Stimulated activated CD4-positive, alpha-beta T cell treated with anti-CD3 and anti-CD28 coated beads, Interleukin-15, amount 100 ng/mL, for 24 hours (primary cell): ENCODE measurements at regions not wholly inside any gene's neighbourhood (a gene's known extent, or its start where the extent isn't known, plus 50 kb on each side); places are given as distances from the start of the nearest gene placed in this dataset.

ENCODE experiments used
- DNase-seq: peaks from one replicate; pipeline ENCODE4 v3.0.0-alpha.2; 2020

DNA sequence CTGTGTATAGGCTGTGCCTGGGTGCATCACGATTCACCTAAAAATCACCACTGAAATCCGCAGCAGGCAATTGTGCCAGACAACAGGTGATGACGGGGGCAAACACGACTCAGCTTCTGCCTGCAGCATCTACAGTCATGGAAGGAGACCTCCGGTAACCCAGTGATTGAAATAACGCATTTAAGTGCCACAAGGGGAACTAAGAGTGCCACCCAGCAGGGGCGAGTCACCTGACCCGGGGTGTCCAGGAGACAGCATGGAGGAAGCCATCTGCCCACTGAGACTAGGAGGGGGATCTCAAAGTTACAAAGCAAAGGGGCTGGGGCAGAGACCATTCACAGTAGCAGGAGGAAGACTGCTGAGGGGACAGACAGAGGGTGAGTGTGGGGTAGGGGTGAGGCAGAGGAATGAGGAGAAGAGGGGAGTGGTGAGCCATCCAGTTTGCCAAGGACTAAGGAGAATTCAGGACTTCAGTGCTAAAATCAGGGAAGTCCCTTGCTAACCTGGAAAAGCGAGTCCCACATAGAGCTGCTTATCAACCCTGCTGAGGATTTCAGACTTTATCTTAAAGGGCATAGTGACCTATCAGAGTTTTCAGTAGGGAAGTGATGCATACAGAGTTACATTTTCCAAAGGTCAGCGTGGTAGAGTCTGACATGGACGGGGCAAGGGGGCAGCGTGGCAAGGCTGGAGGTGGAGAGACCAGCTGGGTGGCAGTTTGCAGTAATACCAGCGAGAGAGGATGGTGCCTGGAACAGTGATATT is 256.7 kb upstream of the HES1 start:
- DNase-seq = no peak

DNA sequence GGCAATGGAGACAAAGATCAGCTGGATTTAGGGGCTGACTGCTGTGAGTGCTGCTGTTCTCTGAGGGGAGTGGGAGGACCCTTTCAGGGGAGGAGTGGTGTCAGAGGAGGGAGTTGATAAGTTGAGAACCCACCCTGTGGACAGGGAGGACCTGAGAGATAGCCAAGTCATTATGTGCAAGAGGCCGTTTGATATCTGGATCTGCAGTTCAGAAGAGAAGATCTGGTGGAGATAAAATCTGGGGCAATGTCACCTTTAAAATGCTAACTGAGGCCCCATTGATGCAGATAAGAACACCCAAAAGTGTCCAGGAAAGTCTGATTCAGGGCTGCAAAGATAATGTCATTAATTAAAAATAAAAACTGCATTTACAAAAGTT is 256.1 kb upstream of the HES1 start:
- DNase-seq = no peak

DNA sequence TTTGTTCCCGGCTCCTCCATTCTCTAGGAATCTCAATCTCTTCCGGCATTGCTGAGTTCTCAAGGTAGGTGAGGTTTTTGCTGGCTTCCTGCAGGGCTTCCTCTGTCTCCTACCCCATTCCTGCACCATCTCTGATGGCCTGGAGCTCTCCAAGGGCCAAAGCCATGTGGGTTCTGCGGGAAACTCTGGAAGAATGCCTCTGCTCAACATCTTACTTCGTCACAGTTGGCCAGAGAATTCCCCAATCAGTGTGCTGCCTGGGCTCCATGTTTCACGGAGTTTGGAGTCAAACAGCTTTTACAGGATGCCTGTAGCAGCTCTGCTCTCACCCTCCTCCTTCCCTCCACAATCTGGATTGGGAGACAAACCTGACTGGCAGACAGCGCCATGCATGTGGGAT is 253.9 kb upstream of the HES1 start:
- no peak for DNase-seq

DNA sequence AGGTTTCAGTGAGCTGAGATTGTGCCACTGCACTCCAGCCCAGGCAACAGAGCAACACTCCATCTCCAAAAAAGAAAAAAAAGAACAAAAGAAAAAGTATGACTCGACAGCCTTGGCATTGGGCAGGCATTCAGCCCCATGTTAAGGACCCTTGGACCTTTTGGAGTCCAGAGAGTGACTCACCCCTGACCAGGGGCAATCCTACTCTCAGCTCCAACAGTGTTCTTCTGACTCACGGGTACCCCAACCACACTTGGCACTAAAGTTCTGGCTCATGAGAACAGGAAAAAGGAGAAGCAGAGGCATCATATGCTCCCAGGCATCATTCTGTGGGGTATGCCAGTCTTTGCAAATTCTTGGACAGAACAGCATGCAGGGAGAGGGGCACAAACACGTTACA is 252.4 kb upstream of the HES1 start:
- no peak for DNase-seq

DNA sequence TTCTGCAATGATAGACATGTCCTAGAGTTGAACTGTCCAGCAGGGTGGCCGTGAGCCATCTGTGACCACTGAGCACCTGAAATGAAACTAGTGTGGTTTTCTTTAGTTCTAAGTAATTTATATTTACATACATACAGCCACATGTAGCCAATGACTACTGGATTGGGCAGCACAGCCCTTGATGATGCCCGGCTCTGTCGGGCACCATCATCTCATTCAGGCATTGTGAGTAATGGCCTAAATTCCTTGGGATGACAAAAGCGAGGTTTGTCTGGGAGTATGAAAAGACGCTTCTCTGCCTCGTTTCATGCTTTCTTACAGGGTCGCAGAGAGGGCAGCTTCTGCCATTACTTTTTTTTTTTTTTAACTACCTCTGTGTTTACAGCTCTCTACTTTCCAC is 251.9 kb upstream of the HES1 start:
- DNase-seq = no peak

DNA sequence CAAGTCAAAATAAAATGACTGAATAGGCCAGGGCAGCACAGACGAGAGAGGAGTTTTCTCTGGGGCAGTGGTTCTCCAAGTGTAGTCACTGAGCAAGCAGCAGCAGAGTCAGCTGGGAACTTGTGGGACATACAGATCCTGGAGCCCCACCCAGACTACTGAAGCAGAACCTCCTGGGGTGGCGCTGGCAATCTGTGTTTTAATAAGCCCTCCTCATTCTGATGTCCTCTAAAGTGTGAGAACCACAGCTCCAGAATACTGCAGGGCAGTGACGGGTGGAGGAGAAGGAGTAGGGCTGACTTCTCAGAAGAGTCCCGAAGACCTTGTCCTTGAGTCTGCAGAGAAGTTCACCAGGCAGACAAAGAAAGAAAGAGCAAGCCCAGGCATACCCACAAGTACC is 251.3 kb upstream of the HES1 start:
- no peak for DNase-seq

DNA sequence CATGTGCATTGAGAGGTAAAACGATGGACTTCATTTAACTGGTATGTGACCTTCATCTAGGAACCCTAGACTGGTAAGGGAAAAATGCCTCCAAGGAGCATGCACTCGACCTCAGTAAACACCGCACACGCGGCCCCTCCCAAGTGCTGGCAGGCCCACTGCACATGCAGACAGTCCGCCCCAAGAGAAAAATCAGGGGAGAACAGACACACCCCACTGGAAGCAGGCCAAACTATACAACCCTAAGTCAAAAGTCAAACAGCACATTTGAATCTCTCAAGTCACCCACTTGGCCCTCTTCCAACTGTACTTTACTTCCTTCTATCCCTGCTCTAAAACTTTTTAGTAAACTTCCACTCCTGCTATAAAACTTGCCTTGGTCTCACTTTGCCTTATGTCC is 250.1 kb upstream of the HES1 start:
- no peak for DNase-seq

DNA sequence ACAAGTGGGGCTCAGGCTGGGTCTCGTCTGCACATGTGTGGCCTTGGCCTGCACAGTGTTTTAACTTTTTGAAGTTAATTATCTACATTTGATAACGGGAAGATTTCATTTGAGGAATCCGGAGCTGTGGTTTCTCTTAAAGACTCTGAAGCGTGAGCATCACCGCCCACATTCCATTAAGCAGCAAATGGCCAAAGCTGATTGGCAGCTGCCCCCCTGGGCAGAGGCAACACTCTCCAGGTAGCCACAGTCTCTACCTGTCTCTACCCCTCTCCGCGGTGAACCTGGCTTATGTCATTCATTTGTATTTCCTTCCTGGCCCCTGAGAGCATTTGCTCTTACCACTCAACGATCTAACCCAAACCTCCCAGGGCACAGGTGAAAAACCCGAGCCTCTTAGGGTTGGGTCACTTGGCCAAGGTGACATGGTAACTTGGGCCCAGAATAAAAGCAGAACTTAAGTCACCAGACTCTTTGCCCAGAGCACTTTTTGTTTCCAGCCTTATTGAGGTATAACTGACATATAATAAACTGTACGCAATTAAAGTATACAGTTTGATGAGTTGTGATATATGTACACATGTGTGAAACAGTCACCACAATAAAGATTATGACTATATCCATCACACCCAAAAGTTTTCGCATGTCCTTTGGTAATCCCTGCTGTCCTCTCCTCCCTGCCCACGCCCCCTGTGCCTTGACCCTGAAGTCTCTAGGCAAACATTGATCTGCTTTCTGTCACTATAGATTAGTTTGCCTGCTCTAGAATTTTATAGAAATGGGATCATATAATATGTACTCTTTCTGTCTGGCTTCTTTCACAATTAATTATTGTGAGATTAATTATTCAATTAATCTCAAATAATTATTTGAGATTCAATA is 245.7 kb upstream of the HES1 start:
- no peak for DNase-seq

DNA sequence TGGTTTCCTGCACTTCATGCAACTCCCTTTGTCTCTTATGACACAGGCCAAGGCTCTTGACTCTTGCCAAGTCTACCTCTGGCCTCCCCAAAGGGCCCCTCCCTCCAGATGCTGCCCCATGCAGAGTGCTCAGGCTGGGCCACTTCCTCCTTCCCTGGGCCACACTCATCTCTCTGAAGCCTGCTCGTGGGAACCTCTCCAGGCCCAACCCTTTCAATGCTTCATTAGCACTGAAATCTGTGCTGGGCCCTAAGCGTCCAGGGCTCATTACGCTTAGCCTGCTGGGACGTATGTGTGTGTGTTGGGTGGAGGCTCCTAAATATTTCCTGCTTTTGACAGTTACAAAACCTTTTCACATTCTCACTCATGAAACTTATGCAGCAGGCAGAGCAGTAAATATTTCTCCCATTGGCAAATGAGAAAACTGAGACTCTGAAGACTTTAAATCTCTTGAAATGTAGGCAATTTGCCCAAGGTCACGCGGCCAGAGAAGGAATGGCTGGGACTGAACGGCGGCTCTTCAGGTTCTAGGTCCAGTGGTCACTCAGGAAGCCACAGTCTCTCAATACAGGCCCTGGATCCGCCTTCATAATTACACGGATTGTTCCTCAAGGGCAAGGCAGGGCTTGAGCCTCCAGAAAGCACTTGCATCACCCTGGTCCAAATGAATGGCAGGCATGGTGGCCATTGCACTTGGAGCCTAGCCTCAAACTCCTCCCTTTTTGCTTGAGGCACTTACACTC is 241.7 kb upstream of the HES1 start:
- no peak for DNase-seq

DNA sequence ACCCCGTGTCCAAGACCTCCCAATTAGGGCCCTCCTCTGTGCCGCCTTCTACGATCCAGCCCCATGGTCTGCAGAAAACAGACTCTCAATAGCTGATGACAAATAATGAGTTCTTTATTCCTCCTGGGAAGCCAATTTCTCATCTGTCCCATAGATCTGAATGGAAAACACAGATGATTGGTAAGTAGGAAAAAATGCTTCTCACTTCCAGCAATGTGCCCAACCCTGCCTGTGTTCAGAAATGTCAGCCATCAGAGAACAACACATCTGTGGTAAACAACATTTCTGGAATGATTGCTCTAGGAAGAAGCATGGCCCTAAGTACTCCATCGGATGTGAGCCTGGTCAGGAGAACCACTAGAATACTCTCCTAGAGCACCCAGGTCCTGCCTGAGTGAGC is 240.5 kb upstream of the HES1 start:
- DNase-seq = no peak

DNA sequence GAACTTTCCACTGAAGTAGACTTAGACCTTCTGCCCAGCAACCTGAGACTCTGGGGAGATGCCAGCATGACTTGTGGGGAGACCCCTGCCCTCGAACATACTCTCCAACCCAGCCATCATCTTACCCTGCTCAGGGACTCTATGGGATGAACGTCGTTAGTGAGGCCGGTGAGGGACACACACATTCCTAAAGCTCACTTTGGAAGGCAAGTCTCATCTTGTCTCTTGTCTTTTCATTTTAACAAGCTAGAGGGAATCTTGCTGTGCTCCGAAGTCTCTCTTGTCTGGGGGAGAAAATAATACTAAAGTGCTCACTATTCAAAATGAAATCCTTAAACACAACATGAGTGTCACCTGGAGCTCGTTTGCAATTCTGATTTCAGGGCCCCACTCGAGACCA is 239.5 kb upstream of the HES1 start:
- no peak for DNase-seq

DNA sequence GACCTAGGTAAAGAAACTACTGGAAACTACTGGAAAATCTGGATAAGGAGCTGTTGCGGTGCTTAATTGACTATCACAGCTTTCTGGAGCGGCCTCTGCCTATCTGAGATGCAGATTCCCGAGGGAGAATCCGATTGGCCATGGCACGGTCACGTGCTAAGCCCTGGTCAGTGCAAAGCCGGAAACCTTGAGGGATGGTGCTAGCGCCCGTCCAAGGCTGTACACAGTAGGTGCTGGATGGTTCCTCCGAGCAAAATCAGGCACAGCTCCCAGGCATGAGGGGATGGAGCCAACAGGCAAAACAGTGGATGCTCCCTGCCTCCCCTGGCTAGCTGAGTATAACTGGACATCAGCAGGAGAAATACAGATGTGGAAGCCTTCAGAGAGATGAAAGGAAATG is 238.7 kb upstream of the HES1 start:
- no peak for DNase-seq

DNA sequence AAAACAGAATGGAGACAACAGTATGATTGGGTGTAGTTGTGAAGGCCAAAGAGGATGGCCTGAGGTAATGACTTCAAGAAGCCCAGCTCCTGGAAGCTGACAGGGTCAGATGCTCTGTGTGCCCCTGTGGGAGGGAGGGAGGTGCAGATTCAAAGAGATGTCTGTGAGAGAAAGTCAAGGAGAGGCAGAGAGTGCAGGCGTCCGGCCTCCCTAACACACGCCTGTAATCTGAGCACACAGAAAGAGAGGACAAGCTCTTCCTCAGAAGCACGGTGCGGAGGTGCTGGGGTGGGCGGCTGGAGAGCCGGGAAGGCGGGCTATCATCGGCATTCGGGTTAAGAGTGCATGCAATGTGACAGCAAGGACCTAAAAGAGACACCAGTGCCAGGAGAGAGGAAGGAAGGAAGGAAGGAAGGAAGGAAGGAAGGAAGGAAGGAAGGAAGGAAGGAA is 238.2 kb upstream of the HES1 start:
- no peak for DNase-seq

DNA sequence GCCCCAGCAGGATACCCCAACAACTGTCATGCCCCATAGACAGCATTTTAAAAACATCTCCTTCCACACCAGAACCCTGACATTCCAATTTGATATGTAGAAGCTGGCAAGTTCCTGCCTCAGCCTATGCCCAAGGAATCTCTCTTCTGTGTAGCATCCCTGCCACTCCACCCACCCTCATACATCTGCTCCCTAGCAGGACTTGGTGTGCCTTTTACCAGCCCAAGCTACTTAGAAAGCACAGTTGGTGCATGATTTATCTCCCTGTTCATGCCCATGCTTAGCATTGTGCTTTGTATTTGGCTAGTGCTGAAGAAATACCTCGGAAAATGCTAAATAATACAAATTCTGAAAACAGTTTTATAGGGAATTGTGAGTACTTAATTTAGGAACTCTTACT is 236.9 kb upstream of the HES1 start:
- no peak for DNase-seq

DNA sequence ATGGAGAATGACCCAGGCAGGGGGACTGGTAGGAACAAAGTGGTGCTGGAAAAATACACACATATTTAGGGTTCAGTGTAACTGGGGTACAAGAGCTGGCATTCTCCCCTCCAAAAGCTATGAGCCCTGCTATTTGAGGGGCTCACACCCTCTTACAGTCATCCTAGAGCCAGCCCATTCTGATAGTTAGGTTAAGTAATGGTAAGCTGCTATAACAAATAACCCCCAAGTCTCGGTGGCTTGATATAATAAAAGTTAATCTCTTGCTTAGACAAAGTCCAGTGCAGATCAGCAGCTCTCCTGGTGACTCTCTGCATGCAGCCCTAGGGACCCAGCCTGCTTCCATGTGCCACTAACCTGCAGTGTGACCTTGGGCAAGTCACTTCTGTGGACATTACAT is 234.9 kb upstream of the HES1 start:
- no peak for DNase-seq

DNA sequence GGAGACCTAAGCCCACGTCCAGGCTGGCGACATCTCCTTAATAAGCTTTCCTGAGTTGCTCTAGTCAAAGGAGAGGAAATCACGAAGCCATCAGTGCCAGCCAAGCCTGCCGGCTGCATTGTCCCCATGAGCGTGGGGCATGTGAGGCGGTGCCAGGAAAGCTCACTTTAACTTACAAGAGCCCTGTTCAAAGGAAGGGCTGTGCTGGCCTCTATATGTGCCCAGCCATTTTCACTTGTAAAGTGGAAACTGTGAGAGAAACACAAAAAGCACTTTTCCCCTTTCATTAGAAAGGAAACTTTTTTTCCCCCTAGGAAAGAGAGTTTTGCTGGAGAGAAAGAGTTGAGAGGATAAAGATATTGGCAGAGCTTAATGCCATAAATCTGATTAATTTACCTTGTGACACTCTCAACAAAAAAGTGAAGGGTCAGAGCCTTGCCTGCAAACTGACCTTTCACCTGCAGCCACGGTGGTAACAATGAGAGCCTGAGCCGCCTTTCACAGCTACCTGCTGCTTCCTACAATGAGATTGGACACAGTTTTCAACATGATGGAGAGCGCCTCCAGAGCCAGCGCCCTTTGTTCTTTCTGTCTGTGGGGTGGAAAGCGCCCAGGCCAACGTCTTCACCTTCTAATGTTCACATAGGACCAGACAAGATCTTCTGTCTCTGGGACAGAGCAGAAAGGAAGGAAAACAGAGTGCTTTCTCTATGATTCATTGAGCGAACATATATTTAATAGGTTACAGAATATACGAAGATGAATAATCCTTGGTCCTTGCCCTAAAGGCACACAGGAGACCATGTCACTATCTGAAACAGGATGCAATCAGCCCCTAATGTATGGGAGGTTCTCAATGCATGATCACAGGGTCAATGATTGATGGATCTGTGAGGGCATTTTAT is 233.1 kb upstream of the HES1 start:
- no peak for DNase-seq

DNA sequence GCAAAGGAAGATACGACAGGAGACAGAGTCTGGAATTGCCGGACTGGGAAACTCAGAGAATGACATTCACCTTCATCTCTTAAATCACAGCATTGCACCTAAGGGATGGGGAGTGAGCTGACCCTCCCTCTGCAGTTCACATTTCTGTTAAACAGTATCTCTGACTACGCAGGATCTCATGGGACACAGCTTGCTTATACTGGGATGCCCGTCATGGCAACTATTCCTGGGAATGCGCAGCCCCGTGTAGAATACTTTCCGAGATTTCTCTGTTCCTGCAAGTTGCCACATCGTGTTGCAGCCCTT is 232.5 kb upstream of the HES1 start:
- DNase-seq = no peak

DNA sequence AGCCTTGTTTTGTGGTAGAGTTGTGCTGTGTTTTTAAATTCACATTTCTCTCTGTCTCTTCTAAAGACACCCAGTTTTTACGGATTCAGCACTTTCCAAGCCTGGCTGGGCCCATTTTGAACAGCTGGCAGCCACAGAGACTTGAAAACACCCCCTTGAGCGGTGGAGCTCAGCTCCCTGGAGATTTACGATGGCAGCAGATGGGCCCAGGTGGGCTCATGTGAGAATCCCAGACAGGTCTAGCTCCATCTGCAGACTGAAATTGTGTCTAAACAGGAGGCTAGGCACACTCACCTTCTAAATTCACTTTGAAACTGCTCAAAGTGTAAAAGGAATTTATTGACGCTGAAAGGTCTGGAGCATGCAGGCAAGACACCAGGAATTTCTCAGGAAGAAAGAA is 232.0 kb upstream of the HES1 start:
- DNase-seq = no peak

DNA sequence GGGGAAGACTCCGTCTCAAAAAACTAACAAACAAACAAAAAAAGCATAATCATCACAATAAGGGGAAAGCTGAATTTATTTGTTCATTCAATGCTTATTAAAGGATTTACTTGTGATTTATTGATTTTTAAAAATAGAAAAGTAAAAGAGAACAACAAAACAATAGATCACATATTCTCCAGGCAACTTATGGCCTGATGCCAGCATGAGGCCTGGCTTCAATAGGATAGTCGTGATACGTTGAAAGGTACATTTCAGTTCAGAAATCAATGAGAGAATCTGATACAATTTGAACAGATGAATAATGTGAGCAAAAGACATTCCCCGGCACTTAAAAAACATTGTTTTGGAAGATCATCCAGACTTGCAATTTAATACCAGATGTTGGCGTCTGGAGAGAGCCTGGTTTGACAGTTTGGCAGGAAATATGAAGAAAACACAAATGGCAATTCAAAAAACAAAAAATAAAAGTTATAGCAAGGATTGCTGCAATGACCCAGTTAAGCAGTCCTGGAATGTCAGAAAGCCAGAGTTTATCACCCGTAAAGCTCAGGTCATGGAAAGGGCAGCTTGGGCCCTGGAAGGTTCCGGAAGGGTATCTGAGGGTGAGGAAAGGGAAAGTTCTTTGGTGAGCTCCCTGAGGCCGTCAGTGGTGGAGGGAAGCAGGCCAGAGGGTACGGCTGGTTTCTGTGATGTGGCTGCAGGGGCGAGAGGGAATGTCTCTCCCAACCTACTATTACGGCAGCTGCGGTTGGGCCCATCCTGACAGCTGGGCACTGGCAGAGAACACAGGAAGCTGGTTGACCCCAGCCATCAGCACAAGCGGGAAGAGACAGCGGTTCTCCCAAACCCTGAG is 230.2 kb upstream of the HES1 start:
- DNase-seq = no peak

DNA sequence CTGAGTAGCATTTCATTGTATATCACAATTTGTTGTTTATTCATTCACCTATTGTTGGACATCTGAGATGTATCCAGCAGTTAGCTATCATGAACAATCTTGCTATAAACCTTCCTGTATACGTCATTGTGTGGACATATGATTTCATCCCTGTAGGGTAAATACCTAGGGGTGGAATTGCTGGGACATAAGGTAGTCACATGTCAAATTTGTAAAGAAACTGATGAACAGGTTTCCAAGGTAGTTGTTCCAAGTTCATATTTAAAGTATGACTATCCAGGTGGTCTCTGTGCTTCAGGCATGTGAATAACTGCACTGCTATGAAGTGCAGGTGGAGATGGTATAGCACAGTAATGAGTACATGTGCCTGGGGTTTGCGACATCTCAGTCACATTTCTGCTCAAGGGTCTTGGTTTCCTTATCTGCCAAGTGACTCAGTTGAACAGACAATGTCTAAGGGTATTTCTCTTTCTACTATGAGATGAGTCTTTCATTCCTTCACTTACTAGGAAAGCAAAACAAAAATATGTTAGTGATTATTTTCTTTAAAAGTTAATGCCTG is 229.0 kb upstream of the HES1 start:
- no peak for DNase-seq

DNA sequence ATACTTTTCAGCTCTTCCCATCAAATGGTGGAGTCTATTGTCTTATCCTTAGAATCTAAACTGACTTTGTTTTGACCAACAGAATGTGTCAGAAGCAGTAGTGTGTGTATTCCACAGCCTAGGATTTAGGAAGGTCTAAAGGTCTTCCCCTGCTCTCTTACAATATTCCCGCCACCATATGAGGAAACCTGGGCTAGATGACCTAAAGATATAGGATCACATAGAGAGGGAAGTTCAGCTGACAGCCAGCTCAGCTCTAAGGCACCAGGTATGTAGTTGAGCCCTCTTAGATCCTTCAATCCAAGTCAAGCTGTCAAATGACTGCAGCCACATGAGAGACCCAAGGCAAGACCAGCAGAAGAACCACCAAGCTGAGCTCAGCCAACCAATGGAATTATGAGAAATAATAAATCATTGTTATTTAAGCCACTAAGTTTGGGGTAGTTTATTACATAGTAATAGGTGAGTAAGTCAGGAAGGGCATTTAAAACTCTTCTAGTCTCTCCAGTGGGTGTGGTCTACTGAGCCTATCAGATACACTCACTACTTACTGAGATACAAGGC is 227.7 kb upstream of the HES1 start:
- no peak for DNase-seq
